Caco-2 (cell line): ENCODE measurements at regions not wholly inside any gene's neighbourhood (a gene's known extent, or its start where the extent isn't known, plus 50 kb on each side); places are given as distances from the start of the nearest gene placed in this dataset.

Experiments
- BruUV-seq: library from RNA; stranded (reverse); fragments of 400-500 nt; replicated peaks from 2 replicates; lab custom pipeline; 2021; lab: Mats Ljungman, UMichigan
- CTCF ChIA-PET: fragments of 300-600 bp; sonication (Branson Sonifier 250); formaldehyde crosslinking; loops from one replicate; lab custom pipeline; 2022; ENCODE audit warnings: antibody characterized with exemption; lab: Charles Lee
- POLR2A ChIA-PET: fragments of 300-600 bp; sonication (Branson Sonifier 250); formaldehyde crosslinking; loops from one replicate; lab custom pipeline; 2022; ENCODE audit warnings: antibody characterized with exemption; lab: Charles Lee
- DNase-seq, 2 experiments: peaks; one replicate each; pipeline versions ENCODE4 v3.0.0 to v3.0.0-alpha.2; 2020 to 2022
- H3K27me3 ChIP-seq: replicated peaks from 2 replicates; pipeline ENCODE4 v1.6.0; 2011; ENCODE audit warnings: low read length; ENCODE audit not compliant: control insufficient read depth, insufficient read depth
- H3K36me3 ChIP-seq: 2 replicates; pipeline ENCODE4 v1.5.1; 2011; ENCODE audit warnings: low read length; ENCODE audit not compliant: control insufficient read depth, insufficient read depth
- H3K4me1 ChIP-seq: fragments of 250-450 bp; sonication (Bioruptor Pico); 2 replicates; pipeline ENCODE4 v1.5.1; 2020; ENCODE audit warnings: mild to moderate bottlenecking
- H3K4me3 ChIP-seq: 2 replicates; pipeline ENCODE4 v1.5.1; 2011; ENCODE audit warnings: low read depth, mild to moderate bottlenecking, control low read depth, low read length
- H3K9me3 ChIP-seq: fragments of 250-450 bp; sonication (Bioruptor Pico); 2 replicates; pipeline ENCODE4 v1.5.1; 2020; ENCODE audit warnings: mild to moderate bottlenecking, moderate library complexity
- H3K27ac Mint-ChIP-seq: one replicate; pipeline ENCODE4 v1.8.0; 2022; ENCODE audit warnings: mixed read lengths; ENCODE audit not compliant: unreplicated experiment
- H3K27me3 Mint-ChIP-seq: one replicate; pipeline ENCODE4 v1.8.0; 2022; ENCODE audit warnings: mixed read lengths; ENCODE audit not compliant: insufficient read depth, unreplicated experiment
- H3K36me3 Mint-ChIP-seq: one replicate; pipeline ENCODE4 v1.8.0; 2022; ENCODE audit warnings: mild to moderate bottlenecking, mixed read lengths; ENCODE audit not compliant: insufficient read depth, unreplicated experiment
- H3K4me1 Mint-ChIP-seq: one replicate; pipeline ENCODE4 v1.8.0; 2022; ENCODE audit warnings: low read depth, mixed read lengths; ENCODE audit not compliant: unreplicated experiment
- H3K4me3 Mint-ChIP-seq: one replicate; pipeline ENCODE4 v1.8.0; 2022; ENCODE audit warnings: mild to moderate bottlenecking, moderate library complexity, mixed read lengths; ENCODE audit not compliant: unreplicated experiment
- H3K9me3 Mint-ChIP-seq: one replicate; pipeline ENCODE4 v1.8.0; 2022; ENCODE audit warnings: mixed read lengths; ENCODE audit not compliant: unreplicated experiment
- CTCF ChIP-seq, 2 experiments: fragments of 200-600 bp in 1 of 2; IDR thresholded peaks; 1 replicate in 1 of 2; 2 replicates in 1 of 2; pipeline versions ENCODE4 v1.5.1 to v1.8.0; 2011 to 2022; ENCODE audit warnings: antibody characterized with exemption in 1 of 2, control low read depth in 1 of 2, inconsistent platforms in 1 of 2, low read depth in 1 of 2, low read length in 1 of 2, mild to moderate bottlenecking in 1 of 2, moderate library complexity in 1 of 2; ENCODE audit not compliant: insufficient read depth in 1 of 2, severe bottlenecking in 1 of 2, unreplicated experiment in 1 of 2
- intact Hi-C: fragments of 100-400 bp; cut with micrococcal nuclease; formaldehyde crosslinking; loops from one replicate; pipeline ENCODE4 v1.10.0; 2022; ENCODE audit not compliant: unreplicated experiment

GRCh38 chr15:80308002-80308401 lies 56.0 kb upstream of the CTXND1 start:
- BruUV-seq = no TSS peak
- Histone ChIP-seq H3K36me3 (no peaks in the 10 kb centered on the region), H3K9me3 (no peaks in the 10 kb centered on the region), H3K4me3 (no peak overlapping the region), H3K27me3 (no peaks in the 10 kb centered on the region), H3K4me1 (no peaks in the 10 kb centered on the region)
- Mint-ChIP-seq H3K27me3 (peaks cover 8% of the 10 kb centered on the region), H3K4me3 (no peak overlapping the region), H3K27ac (no peak overlapping the region), H3K9me3 (no peaks in the 10 kb centered on the region), H3K4me1 (no peaks in the 10 kb centered on the region), H3K36me3 (no peaks in the 10 kb centered on the region)
- intact Hi-C loops = loop anchor here (2.0 kb wide), 1 partner anchor 65 kb away; no protein-coding TSS in a partner anchor
- ChIA-PET CTCF (no interaction called here), POLR2A (no interaction called here)
- no peak for DNase-seq
- peak in 1 of 2 experiments; percentile 7 for TF ChIP-seq CTCF (IDR thresholded peaks at IDR 0.05; ENCODE audit: insufficient read depth in 1 of 2, low read depth in 1 of 2, low read length in 1 of 2, severe bottlenecking in 1 of 2, unreplicated experiment in 1 of 2)

DNA sequence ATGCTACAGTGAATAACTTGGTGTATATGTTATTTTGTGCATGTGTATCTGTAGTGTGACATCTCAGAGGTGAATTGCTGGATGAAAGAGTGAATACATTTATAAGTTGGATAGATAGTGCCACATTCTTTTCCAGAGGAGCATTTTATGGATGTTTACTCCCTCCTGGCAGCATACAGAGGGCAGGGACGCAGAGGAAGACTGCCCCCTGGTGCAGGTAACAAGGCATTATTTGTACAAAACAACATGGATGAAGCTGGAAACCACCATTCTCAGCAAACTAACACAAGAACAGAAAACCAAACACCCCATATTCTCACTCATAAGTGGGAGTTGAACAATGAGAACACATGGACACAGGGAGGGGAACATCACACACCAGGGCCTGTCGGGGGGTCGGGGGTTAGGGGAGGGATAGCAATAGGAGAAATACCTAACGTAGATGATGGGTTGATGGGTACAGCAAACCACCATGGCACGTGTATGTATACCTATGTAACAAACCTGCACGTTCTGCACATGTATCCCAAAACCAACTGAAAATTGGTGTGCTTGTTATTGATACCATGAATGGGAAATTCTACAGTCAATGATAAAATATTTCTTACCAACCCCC lies 57.9 kb upstream of the CTXND1 start:
- Histone ChIP-seq H3K4me1 (no peaks in the 10 kb centered on the region), H3K27me3 (no peaks in the 10 kb centered on the region), H3K9me3 (no peaks in the 10 kb centered on the region), H3K4me3 (no peak overlapping the region), H3K36me3 (no peaks in the 10 kb centered on the region)
- POLR2A ChIA-PET = no interaction called here
- no peak overlapping the region for H3K27ac Mint-ChIP-seq
- CTCF ChIA-PET = interaction anchor here (0.7 kb wide), 1 partner anchor 118 kb away, joined by 3 read pairs; no protein-coding TSS in a partner anchor
- no TSS peak for BruUV-seq
- peak; percentile 41 to 54 for TF ChIP-seq CTCF (IDR thresholded peaks at IDR 0.05; ENCODE audit: insufficient read depth in 1 of 2, low read depth in 1 of 2, low read length in 1 of 2, severe bottlenecking in 1 of 2, unreplicated experiment in 1 of 2)
- intact Hi-C loops = loop anchor here (2.0 kb wide), 1 partner anchor 67 kb away; no protein-coding TSS in a partner anchor
- H3K9me3 Mint-ChIP-seq = no peaks in the 10 kb centered on the region
- DNase-seq = peak in 1 of 2 experiments; percentile 11
- H3K4me3 Mint-ChIP-seq = no peak overlapping the region
- H3K27me3 Mint-ChIP-seq = peaks cover 3% of the 10 kb centered on the region
- H3K4me1 Mint-ChIP-seq = no peaks in the 10 kb centered on the region
- no peaks in the 10 kb centered on the region for H3K36me3 Mint-ChIP-seq

GRCh38 chr15:80310776-80311175 lies 58.8 kb upstream of the CTXND1 start:
- no peak for TF ChIP-seq CTCF (IDR thresholded peaks at IDR 0.05; ENCODE audit: insufficient read depth in 1 of 2, low read depth in 1 of 2, low read length in 1 of 2, severe bottlenecking in 1 of 2, unreplicated experiment in 1 of 2)
- Mint-ChIP-seq H3K4me1 (no peaks in the 10 kb centered on the region), H3K27ac (no peak overlapping the region), H3K9me3 (no peaks in the 10 kb centered on the region), H3K36me3 (no peaks in the 10 kb centered on the region), H3K4me3 (no peak overlapping the region), H3K27me3 (peaks cover 3% of the 10 kb centered on the region)
- DNase-seq = no peak
- no TSS peak for BruUV-seq
- POLR2A ChIA-PET = no interaction called here
- no peaks in the 10 kb centered on the region for H3K27me3 ChIP-seq
- no peaks in the 10 kb centered on the region for H3K9me3 ChIP-seq
- no peak overlapping the region for H3K4me3 ChIP-seq
- H3K36me3 ChIP-seq = no peaks in the 10 kb centered on the region
- CTCF ChIA-PET = no interaction called here
- intact Hi-C loops = no loop called here
- H3K4me1 ChIP-seq = no peaks in the 10 kb centered on the region
